Fibroblast of upper back skin (primary cell): ENCODE measurements at regions not wholly inside any gene's neighbourhood (a gene's known extent, or its start where the extent isn't known, plus 50 kb on each side); places are given as distances from the start of the nearest gene placed in this dataset.
A peak's percentile ranks its signal among the peaks of the same experiment; 100 is the strongest.

ENCODE experiments used
- DNase-seq: peaks from one replicate; pipeline ENCODE4 v3.0.0-alpha.2; 2013

DNA sequence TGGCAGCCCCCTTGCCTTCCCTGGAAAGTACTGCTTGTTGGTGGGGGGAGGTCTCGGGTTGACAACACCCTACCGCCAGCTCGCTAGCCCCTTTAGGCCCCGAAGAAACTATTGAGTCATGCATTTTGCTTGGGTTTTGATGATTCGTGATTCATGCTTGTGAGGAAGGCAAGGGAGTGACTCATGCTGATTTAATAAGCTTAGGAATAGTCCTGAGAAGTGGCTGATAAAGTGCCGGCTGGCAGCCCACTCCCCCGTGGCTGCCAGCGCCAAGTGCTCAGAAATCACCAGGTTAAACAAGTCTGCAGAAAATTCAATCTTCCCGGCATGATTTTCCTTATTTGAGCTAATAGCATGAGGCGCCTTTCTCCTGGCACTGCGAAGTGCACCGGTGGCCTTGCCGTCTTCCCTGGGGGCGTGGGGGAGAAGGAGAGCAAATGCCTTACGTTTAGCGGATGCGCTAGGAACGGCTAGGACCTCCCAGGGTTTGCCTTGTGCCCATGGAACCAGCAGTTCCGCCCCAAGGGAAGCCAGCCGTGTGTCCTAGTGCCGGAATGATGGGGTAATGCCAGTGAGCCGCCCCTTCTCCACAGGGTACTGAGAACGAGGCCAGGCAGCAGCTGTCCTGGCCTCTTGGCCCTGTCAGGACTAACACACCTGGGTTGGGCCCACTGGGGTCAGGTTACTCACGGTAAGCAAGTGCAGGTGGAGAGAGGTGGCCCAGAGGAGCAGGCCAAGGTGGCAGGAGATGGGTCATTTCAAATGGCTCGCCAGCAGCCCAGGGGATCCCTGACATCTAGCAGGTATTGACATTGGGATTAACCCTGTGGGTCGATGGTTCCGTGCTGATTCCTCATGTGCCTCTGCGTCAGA lies 151.9 kb downstream of the MACROH2A1 start:
- DNase-seq = peak; percentile 95

GRCh38 chr5:135246605-135246922 lies 152.5 kb downstream of the MACROH2A1 start:
- DNase-seq = no peak

- DNase-seq = peak; percentile 65
These were observed 153.2 kb downstream of the MACROH2A1 start for GRCh38 chr5:135245521-135246499.

- DNase-seq = no peak
These were observed 154.4 kb downstream of the MACROH2A1 start for GRCh38 chr5:135244620-135245021.

- DNase-seq = no peak
These were observed 155.3 kb downstream of the MACROH2A1 start for GRCh38 chr5:135243556-135244285.

DNA sequence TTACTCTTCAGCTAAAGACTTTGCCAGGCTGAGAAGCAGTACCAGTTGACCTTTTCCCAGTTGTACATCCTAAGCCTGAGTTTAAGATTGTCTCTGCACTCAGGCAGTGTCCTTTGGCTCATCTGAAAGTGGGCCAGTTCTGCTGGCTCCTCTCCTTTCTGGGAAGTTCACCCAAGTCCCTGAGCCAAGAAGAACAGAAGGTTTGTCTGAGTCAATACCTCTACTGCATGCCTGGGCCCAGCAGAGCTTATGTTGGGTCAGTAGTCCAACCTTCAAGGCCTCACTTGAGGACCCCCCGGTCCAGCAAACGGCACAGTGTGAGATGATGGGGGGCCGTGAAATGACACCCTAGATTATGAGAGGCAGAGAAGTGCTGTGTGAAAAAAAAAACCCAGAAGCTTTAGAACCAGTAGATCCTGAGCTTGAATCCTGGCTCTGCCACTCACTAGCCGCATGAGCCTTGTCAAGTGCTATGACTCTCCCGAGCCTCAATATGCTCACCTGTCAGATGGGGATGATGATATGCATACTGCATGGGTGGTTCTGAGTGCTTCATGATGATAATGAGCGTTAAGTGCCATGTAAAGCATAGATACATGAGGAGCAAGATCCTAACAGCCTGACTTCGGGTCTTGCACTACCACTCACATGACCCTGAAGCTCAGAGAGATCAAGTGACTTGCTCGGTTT lies 156.0 kb downstream of the MACROH2A1 start:
- no peak for DNase-seq

DNA sequence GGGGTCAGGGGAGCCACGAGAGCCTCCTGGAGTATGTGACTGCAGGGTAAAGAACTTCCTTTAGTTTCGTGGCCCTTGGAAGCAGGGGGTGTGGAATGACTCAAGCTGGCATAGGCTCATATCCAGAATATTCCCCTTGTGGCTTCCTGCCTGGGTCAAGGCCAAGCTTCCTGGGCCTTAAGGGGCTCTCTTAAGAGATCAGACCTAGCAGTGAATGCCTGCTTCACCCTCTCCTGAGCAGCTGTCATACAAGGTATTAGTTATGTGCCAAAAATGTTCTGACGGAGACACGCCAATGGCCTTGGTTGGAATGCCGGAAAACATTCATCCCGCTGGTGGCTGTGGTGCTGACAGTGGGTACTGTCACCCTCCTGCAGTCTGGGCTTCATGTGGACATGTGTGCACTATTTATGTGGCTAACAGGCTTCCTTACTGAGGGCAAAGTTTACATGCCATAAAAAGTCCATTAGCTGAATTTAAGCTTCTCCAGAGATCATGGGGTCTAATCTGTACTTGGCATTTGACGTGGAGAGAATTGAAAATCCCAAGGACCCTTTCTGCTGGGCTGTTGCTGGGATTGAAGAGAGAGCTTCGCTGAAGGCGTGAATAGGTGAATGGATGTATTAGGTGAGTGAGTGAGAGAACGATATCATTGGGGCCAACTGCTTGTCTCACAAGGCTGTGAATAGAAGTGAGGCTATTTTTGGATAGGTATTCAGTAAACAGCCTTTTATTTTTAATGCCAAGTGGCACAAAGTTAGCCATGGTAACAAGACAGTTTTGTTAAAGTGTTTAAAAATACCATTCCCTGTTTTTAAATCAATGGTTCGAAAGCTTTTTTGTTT lies 156.8 kb downstream of the MACROH2A1 start:
- peak; percentile 93 for DNase-seq

DNA sequence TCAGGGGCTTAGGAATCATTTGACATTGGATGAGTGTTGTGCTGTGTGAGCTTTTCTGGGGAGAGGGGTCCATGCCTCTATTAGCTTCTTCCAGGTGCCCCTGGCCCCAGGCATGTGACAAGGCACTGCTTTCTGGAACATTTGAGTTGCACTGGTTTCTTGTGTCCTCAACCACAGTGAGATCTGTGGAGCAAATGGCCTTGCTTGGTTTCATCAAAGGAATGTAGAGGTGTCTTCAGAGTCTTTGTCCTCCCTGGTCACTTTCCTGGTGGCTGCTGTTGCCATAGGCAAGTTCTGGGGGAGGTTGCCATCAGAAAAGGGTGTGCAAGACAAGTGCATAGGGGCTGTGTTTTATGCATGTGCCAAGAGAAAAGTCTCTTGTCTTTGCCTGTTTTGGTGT lies 157.5 kb downstream of the MACROH2A1 start:
- DNase-seq = no peak

GRCh38 chr5:135240781-135241360 lies 158.2 kb downstream of the MACROH2A1 start:
- no peak for DNase-seq

- DNase-seq = no peak
These were observed 158.8 kb downstream of the MACROH2A1 start for GRCh38 chr5:135240283-135240633.

- DNase-seq = peak; percentile 62
These were observed 159.4 kb downstream of the MACROH2A1 start for GRCh38 chr5:135239453-135240282.

- no peak for DNase-seq
These were observed 160.2 kb downstream of the MACROH2A1 start for GRCh38 chr5:135238622-135239452.

DNA sequence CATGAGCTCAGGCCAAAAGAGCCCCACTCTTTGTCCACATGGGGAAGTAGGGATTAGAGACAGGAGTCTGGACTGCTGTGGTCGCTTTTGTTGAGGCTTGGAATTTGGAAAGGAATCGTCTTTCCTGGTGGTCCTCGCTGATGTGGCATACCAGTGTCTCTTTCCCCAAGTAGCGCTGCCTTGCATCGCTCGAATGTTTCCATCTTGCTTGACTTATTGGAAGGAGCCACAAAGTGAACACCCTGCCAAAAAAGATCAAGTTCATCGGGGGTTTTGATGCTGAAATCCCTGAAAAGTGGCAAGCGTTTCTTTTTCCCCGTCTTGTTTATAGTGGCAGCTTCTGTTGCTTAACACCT lies 161.3 kb downstream of the MACROH2A1 start:
- peak; percentile 58 for DNase-seq

DNA sequence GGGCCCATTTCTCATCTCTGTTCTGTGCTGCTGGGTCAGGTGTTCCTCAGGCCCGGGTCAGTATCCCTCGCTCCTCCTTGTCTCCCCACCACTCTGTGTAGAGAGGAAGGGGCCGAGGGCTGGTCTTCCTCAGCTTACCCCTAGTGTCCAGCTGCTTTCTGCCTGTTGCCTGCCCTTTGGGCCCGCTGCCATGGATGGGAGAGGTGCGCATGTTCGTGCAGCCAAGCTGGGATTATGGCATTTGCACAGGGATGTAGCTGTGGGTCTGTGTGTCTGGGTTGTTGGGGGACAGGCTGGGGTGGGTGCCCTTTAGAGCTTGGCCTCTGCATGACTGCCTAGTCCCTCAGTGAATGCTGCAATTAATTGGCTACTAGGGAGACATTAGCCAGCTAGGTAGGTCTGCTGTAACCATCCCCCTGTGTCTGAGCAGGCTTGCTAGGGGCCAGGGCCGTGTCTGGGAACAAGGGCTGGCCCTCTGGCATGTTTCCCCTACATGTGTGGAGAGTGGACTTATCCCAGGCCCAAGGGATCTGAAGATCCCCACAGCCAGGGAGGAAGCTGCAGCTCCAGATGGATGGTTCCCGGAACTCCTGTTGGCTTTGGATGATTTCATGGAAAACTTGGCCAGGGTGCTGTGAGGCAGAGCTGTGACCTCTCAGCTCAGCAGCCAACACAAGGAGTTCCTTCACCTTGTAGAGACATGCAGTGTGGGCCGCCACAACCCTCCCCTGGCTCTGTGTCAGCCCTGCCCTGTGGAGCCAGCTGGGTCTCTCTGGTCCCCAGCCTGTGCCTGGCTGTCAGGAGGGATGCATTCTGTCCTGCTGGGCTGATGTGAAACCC lies 161.9 kb downstream of the MACROH2A1 start:
- peak; percentile 38 for DNase-seq

DNA sequence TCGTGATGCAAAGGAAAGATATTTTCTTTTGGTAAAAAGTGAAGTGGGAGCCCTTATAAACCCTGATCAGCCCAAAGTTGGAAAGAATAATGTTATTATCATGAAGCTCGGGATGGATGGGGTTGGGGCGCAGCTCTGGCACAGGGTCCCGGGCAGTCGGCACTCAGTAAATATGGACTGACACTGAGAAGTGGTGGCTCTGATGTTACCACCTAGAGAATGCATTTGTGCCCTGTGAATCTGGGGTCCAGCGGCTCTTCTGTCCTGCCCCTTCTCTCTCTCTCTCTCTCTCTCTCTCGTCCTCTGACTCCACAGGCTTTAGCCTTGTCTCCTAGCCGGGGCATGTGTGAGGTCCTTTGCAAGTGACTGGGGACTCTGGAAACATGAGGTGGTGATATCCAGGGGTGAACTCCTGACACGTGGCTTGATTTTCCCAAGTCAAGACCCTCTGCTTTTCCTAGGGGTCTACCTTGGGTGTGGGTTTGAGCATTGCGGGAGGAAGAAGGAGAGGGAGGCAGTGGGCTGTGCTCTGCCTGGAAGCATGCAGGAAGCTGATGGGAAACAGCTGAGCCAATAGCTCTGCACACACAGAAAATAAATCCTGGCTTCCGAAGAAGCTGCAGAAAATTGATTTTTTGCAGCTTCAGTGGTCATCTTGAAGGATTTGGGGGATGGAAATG lies 162.7 kb downstream of the MACROH2A1 start:
- DNase-seq = no peak

- DNase-seq = no peak
These were observed 163.3 kb downstream of the MACROH2A1 start for GRCh38 chr5:135235551-135236227.
